ENCODE measurements at regions not wholly inside any gene's neighbourhood (a gene's known extent, or its start where the extent isn't known, plus 50 kb on each side); places are given as distances from the start of the nearest gene placed in this dataset.

DNA sequence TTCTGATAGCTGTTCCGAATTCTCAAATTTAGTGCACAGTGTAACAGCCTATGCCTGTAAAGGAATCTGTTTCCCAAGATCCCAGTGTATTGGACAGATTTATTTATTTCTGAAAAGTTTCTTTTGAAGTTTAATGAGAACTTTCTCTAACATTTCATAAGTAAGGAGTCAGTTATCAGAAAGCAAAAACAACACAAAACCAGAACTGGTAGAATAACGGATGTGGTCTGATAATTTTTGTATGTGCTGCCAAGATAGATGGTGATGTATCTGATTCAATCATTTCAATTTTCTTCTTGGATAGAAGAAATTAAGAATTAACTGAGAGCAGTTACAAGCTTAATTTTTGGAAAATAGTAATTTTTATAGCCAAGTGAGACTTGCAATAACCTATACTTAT is 374.3 kb downstream of the SOCS6 start:
- Histone ChIP-seq H3K27me3 (no peaks in the 10 kb centered on the region), H3K27ac (no peak overlapping the region), H2AFZ (no peak overlapping the region), H3K79me2 (no peaks in the 10 kb centered on the region), H3K36me3 (replicated peaks; ENCODE audit: insufficient read depth, low read depth) (no peaks in the 10 kb centered on the region), H3K9me2 (replicated peaks; ENCODE audit: insufficient read depth) (peaks cover 2% of the 10 kb centered on the region), H3K4me2 (no peak overlapping the region), H3K4me3 (no peak overlapping the region), H3K4me1 (ENCODE audit: insufficient read depth) (no peaks in the 10 kb centered on the region), H4K20me1 (ENCODE audit: insufficient read depth, poor library complexity, severe bottlenecking) (no peaks in the 10 kb centered on the region), H3K9me3 (ENCODE audit: low read depth) (no peaks in the 10 kb centered on the region)
- DNase-seq (ENCODE audit: low spot score) = no peak
- TF ChIP-seq CTCF (IDR thresholded peaks at IDR 0.05; ENCODE audit: poor library complexity) (no peak), EZH2phosphoT487 (IDR thresholded peaks at IDR 0.05; ENCODE audit: low read depth, severe bottlenecking, unreplicated experiment) (no peak), EZH2 (IDR thresholded peaks at IDR 0.05; ENCODE audit: borderline replicate concordance) (no peak)
- WGBS (ENCODE audit: low lambda C conversion rate, missing lambda C conversion rate) = 88% methylated on average over 2 of the region's 2 CpGs

DNA sequence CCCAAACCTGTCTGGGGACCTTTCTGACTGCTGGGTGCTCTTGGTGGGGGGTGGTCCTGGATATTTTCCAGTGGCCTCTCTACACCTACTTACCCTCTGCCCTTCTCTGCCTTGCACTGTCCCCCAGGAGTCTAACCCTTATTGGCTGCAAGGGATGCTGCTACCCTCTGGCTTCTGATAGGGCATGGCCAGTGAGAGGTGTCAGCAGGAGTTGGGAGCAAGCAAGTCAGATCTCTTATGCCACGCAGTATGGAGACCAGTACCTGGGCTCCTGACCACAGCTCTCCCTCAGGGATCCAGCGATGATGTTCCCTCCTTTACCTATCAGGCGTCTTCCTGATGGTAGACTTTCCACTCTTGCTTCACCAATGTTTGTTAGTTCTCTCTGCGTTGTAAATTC is 373.7 kb downstream of the SOCS6 start:
- H3K4me3 ChIP-seq = no peak overlapping the region
- no peak for DNase-seq (ENCODE audit: low spot score)
- no peak overlapping the region for H3K4me2 ChIP-seq
- TF ChIP-seq EZH2phosphoT487 (IDR thresholded peaks at IDR 0.05; ENCODE audit: low read depth, severe bottlenecking, unreplicated experiment) = no peak
- no peak for TF ChIP-seq CTCF (IDR thresholded peaks at IDR 0.05; ENCODE audit: poor library complexity)
- TF ChIP-seq EZH2 (IDR thresholded peaks at IDR 0.05; ENCODE audit: borderline replicate concordance) = no peak
- no peaks in the 10 kb centered on the region for H3K79me2 ChIP-seq
- 89% methylated on average over 4 of the region's 4 CpGs for WGBS (ENCODE audit: low lambda C conversion rate, missing lambda C conversion rate)
- no peaks in the 10 kb centered on the region for H3K36me3 ChIP-seq (replicated peaks; ENCODE audit: insufficient read depth, low read depth)
- no peaks in the 10 kb centered on the region for H3K9me3 ChIP-seq (ENCODE audit: low read depth)
- no peaks in the 10 kb centered on the region for H3K27me3 ChIP-seq
- H4K20me1 ChIP-seq (ENCODE audit: insufficient read depth, poor library complexity, severe bottlenecking) = no peaks in the 10 kb centered on the region
- peaks cover 2% of the 10 kb centered on the region for H3K9me2 ChIP-seq (replicated peaks; ENCODE audit: insufficient read depth)
- H3K27ac ChIP-seq = no peak overlapping the region
- no peak overlapping the region for H2AFZ ChIP-seq
- H3K4me1 ChIP-seq (ENCODE audit: insufficient read depth) = no peaks in the 10 kb centered on the region

DNA sequence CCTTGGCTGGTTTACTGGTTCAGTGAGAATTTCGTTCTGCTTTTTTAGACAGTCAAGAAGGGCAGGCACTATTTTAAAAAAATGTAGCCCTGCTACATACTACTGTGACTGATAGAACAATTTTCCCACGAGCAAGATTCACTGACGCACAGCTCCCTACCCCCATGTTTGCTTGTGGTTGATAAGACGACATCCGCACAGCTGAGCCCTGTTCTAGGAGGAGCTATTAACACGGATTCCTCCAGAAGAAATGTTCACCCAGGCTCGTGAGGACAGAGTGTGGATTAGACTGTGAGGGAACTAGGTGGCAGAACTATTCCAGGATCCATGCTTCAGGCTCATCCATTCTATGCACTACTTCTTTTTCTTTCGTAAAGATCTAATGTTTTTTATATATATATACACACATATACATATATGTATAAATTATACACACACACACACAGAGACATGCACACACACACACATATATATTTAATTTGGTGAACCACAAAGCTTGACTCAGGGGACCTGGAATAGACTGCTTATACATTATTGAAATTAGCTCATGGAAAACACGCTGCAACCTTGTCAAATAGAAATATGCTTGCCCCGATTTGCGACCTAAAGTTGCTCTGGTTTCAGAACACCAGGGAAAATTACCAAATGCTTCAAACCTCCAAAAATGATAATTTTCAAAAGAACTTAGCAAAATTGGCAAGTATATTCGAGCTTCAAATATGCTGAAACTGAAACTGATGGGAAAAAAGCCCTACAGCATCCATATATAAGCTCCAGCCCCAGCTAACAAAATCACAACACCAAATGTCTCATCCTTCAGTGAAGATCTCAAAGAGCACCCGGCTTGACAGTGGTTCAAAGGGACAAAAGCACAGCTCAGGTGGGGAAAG is 370.4 kb downstream of the SOCS6 start:
- H3K27me3 ChIP-seq = no peaks in the 10 kb centered on the region
- no peak overlapping the region for H3K4me2 ChIP-seq
- no peaks in the 10 kb centered on the region for H3K79me2 ChIP-seq
- H4K20me1 ChIP-seq (ENCODE audit: insufficient read depth, poor library complexity, severe bottlenecking) = no peaks in the 10 kb centered on the region
- no peak overlapping the region for H3K4me3 ChIP-seq
- no peaks in the 10 kb centered on the region for H3K9me2 ChIP-seq (replicated peaks; ENCODE audit: insufficient read depth)
- TF ChIP-seq EZH2 (IDR thresholded peaks at IDR 0.05; ENCODE audit: borderline replicate concordance) = no peak
- TF ChIP-seq EZH2phosphoT487 (IDR thresholded peaks at IDR 0.05; ENCODE audit: low read depth, severe bottlenecking, unreplicated experiment) = no peak
- TF ChIP-seq CTCF (IDR thresholded peaks at IDR 0.05; ENCODE audit: poor library complexity) = no peak
- H3K27ac ChIP-seq = no peak overlapping the region
- no peaks in the 10 kb centered on the region for H3K4me1 ChIP-seq (ENCODE audit: insufficient read depth)
- no peak overlapping the region for H2AFZ ChIP-seq
- H3K36me3 ChIP-seq (replicated peaks; ENCODE audit: insufficient read depth, low read depth) = no peaks in the 10 kb centered on the region
- no peaks in the 10 kb centered on the region for H3K9me3 ChIP-seq (ENCODE audit: low read depth)
- DNase-seq (ENCODE audit: low spot score) = peak; percentile 34
- 58% methylated on average over 13 of the region's 13 CpGs for WGBS (ENCODE audit: low lambda C conversion rate, missing lambda C conversion rate)
